ENCODE measurements at regions not wholly inside any gene's neighbourhood (a gene's known extent, or its start where the extent isn't known, plus 50 kb on each side); places are given as distances from the start of the nearest gene placed in this dataset.

DNA sequence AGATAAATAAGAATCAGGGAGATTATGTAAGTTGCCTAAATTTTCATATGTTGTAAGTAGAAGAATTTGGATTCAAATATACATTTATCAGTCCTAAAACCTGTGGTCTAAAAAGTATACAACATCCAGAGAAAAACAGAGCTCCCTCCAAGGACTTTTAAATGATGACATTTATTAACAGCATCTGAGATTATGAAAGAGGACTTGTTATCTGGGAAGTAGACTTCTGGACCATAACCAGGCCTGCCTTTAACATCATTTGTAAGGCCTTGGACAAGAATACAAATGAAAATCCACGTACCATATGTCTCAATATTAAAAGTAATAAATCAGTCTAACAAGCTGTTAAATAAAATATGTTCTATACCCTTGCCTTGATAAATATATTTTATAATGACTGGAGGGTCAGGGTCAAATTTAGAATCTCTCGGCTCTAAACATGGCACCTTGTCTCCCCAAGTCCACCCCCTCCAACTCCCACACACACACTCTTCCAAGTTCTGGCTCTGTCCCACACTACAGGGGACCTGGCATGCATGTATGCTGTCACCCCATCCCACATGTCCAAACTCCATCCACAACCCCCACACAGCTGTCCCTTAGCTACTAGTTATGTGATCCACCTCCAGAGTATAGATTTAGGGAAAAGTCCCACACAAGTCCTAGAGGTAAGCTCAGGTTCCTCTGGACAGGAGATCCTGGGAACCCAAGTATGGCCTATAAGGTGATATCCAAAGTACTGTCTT lies 382.6 kb downstream of the CDH2 start:
- WGBS, 2 experiments (ENCODE audit: extremely low coverage in 2 of 2, insufficient read length in 1 of 2), result no CpG with 5 or more reads among the region's 2 CpGs
- no peak overlapping the region for H4K91ac ChIP-seq (ENCODE audit: insufficient read depth, low read depth, low read length)
- H3K56ac ChIP-seq (ENCODE audit: extremely low read depth, insufficient read depth, low read length), result no peak overlapping the region
- H3K27me3 ChIP-seq (ENCODE audit: control insufficient read depth, insufficient read depth, low read length), result no peaks in the 10 kb centered on the region; the same call in 1 of the 2 replicates
- H3K18ac ChIP-seq (ENCODE audit: low read depth, low read length), result no peak overlapping the region
- H4K5ac ChIP-seq (ENCODE audit: low read depth, low read length), result no peak overlapping the region
- H2BK20ac ChIP-seq (ENCODE audit: low read depth, low read length), result no peak overlapping the region
- H2AFZ ChIP-seq (replicated peaks; ENCODE audit: low read length, poor library complexity), result no peak overlapping the region
- DNase-seq, result no peak
- TF ChIP-seq CHD1 (IDR thresholded peaks at IDR 0.05; ENCODE audit: low read depth, low read length) (no peak), CEBPB (IDR thresholded peaks at IDR 0.05; ENCODE audit: low read depth, low read length) (no peak), RFX5 (IDR thresholded peaks at IDR 0.05; ENCODE audit: low read depth, low read length) (no peak), RCOR1 (IDR thresholded peaks at IDR 0.05; ENCODE audit: insufficient replicate concordance, low read length) (no peak), MAFK (IDR thresholded peaks at IDR 0.05; ENCODE audit: low read depth, low read length) (no peak), NFE2L2 (IDR thresholded peaks at IDR 0.05; ENCODE audit: low read depth, low read length) (no peak), POLR2A (IDR thresholded peaks at IDR 0.05; ENCODE audit: low read depth, low read length) (no peak), RAD21 (IDR thresholded peaks at IDR 0.05; ENCODE audit: low read length) (no peak), BHLHE40 (IDR thresholded peaks at IDR 0.05; ENCODE audit: low read depth, low read length) (no peak), MAZ (IDR thresholded peaks at IDR 0.05; ENCODE audit: borderline replicate concordance, low read depth, low read length) (no peak), SMC3 (IDR thresholded peaks at IDR 0.05; ENCODE audit: low read depth, low read length) (no peak)
- TF ChIP-seq, protein P1, sequence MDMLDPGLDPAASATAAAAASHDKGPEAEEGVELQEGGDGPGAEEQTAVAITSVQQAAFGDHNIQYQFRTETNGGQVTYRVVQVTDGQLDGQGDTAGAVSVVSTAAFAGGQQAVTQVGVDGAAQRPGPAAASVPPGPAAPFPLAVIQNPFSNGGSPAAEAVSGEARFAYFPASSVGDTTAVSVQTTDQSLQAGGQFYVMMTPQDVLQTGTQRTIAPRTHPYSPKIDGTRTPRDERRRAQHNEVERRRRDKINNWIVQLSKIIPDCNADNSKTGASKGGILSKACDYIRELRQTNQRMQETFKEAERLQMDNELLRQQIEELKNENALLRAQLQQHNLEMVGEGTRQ (IDR thresholded peaks at IDR 0.05; ENCODE audit: low read depth, low read length), result no peak
- TF ChIP-seq, protein P2, sequence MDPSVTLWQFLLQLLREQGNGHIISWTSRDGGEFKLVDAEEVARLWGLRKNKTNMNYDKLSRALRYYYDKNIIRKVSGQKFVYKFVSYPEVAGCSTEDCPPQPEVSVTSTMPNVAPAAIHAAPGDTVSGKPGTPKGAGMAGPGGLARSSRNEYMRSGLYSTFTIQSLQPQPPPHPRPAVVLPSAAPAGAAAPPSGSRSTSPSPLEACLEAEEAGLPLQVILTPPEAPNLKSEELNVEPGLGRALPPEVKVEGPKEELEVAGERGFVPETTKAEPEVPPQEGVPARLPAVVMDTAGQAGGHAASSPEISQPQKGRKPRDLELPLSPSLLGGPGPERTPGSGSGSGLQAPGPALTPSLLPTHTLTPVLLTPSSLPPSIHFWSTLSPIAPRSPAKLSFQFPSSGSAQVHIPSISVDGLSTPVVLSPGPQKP (IDR thresholded peaks at IDR 0.05; ENCODE audit: borderline replicate concordance, low read depth, low read length), result no peak
- no peak overlapping the region for H3K4me2 ChIP-seq (ENCODE audit: low read depth, low read length)
- H3K23ac ChIP-seq (ENCODE audit: low read depth, low read length), result no peak overlapping the region
- H2AK5ac ChIP-seq (ENCODE audit: low read depth, low read length), result no peak overlapping the region
- ChIA-PET CTCF (no interaction called here), POLR2A (ENCODE audit: unreplicated experiment) (no interaction called here)
- BruUV-seq (replicated peaks), result no TSS peak
- H3K36me3 ChIP-seq (ENCODE audit: control insufficient read depth, insufficient read depth, low read length), result no peaks in the 10 kb centered on the region
- no peak overlapping the region for H3K14ac ChIP-seq (replicated peaks; ENCODE audit: low read depth, low read length)
- H2BK5ac ChIP-seq (ENCODE audit: low read depth, low read length, poor library complexity, severe bottlenecking), result no peak overlapping the region
- intact Hi-C loops (cut with micrococcal nuclease), result no loop called here
- in situ Hi-C loops (cut with MboI; ENCODE audit: low sequenced_read_pairs), result no loop called here
- ATAC-seq (ENCODE audit: low read depth), result no peak
- H4K20me1 ChIP-seq (ENCODE audit: insufficient read depth, low read length), result no peaks in the 10 kb centered on the region
- no peak overlapping the region for H3K27ac ChIP-seq (ENCODE audit: insufficient read depth, low read length)
- no peaks in the 10 kb centered on the region for H3K4me1 ChIP-seq (ENCODE audit: control insufficient read depth, insufficient read depth, low read length)
- dilution Hi-C loops (cut with HindIII; ENCODE audit: low sequenced_read_pairs, unreplicated experiment), result no loop called here
- no peak overlapping the region for H2AK9ac ChIP-seq (replicated peaks; ENCODE audit: low read depth, low read length, poor library complexity)
- no peak overlapping the region for H3K9ac ChIP-seq (ENCODE audit: low read depth, low read length)
- no peak overlapping the region for H2BK15ac ChIP-seq (ENCODE audit: low read depth, low read length)
- H3K4ac ChIP-seq (ENCODE audit: low read depth, low read length), result no peak overlapping the region
- no peak overlapping the region for H3K4me3 ChIP-seq (ENCODE audit: insufficient read depth, low read depth, low read length)
- no peaks in the 10 kb centered on the region for H3K9me3 ChIP-seq (ENCODE audit: control insufficient read depth, insufficient read depth, low read length)
- no peak overlapping the region for H4K8ac ChIP-seq (ENCODE audit: low read depth in 2 of 2, low read length in 2 of 2)
- H3K79me1 ChIP-seq (ENCODE audit: low read depth in 1 of 2, low read length in 2 of 2), result no peaks in the 10 kb centered on the region
- no peaks in the 10 kb centered on the region for H3K9me1 ChIP-seq (ENCODE audit: insufficient read depth, low read length)
- no peak overlapping the region for H2BK120ac ChIP-seq (ENCODE audit: low read depth, low read length)
